Spinal cord (tissue), 9 donors: ENCODE measurements at regions not wholly inside any gene's neighbourhood (a gene's known extent, or its start where the extent isn't known, plus 50 kb on each side); places are given as distances from the start of the nearest gene placed in this dataset.

Experiments used
- DNase-seq, 6 donors: peaks; one replicate each; pipeline versions ENCODE4 v3.0.0 to v3.0.0-alpha.2; 2013 to 2015; ENCODE audit warnings: low spot score in 6 of 6, low read depth in 4 of 6
- H3K27ac ChIP-seq: one replicate; pipeline ENCODE4 v1.5.1; 2013; ENCODE audit warnings: low read depth, low read length, control low read depth
- H3K27me3 ChIP-seq: one replicate; pipeline ENCODE4 v1.6.1; 2013; ENCODE audit warnings: low read length; ENCODE audit not compliant: control insufficient read depth, insufficient read depth
- H3K36me3 ChIP-seq: one replicate; pipeline ENCODE4 v1.6.1; 2013; ENCODE audit warnings: low read length; ENCODE audit not compliant: control insufficient read depth, insufficient read depth
- H3K4me1 ChIP-seq: one replicate; pipeline ENCODE4 v1.6.1; 2013; ENCODE audit warnings: low read length; ENCODE audit not compliant: control insufficient read depth, insufficient read depth
- H3K4me3 ChIP-seq: one replicate; pipeline ENCODE4 v1.5.1; 2013; ENCODE audit warnings: low read depth, low read length, control low read depth
- H3K9me3 ChIP-seq: one replicate; pipeline ENCODE4 v1.6.1; 2013; ENCODE audit warnings: low read length; ENCODE audit not compliant: control insufficient read depth, insufficient read depth
- WGBS: methylation state at CpG from one replicate; pipeline ENCODE4 v1.1.5; 2013; ENCODE audit warnings: missing lambda C conversion rate; ENCODE audit not compliant: insufficient coverage; 5-methylcytosine and 5-hydroxymethylcytosine counted together
- donor health status: healthy.

DNA sequence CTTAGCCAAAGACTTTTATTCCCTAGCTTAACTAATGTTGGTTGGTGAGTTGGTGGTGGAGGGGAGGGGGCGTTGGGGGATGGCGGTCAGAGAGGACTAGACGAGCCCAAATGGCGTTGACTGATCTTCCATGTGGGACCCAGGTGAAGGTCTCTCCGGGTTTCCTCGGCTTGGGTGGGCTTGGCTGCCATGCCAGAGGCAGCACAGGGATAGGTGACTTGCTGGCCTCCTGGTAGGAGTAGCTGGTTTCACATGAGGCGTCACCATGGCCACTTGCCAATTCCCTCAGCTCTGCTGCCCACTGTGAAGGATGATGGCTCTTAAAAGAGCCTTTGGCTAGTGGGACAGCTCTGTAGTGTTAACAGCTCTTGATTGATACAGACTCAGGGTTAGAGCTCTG is 1337.0 kb upstream of the FAM98A start:
- 93% methylated on average over 7 of the region's 7 CpGs for WGBS
- no peaks in the 10 kb centered on the region for H3K27me3 ChIP-seq
- H3K9me3 ChIP-seq: no peaks in the 10 kb centered on the region

DNA sequence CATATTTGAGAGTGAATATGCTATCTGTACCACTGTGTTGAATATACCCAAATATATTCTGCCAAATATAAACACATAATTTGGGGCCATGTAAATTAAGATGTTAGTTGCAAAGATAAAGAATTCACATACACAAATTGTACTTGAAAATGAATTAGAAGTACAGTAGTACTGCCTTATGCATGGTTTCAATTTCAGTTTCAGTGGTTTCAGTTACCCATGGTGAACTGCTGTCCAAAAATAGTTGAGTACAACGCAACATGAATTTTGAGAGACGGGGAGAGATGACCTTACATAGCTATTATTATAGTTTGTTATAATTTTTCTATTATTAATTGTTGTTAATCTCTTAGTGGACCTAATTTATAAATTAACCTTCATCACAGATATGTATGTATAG is 1313.0 kb upstream of the FAM98A start:
- DNase-seq: no peak
- Histone ChIP-seq H3K27ac (no peak overlapping the region), H3K4me1 (no peaks in the 10 kb centered on the region), H3K4me3 (no peak overlapping the region), H3K36me3 (no peaks in the 10 kb centered on the region), H3K27me3 (no peaks in the 10 kb centered on the region), H3K9me3 (no peaks in the 10 kb centered on the region)
- no CpG with 5 or more reads among the region's 2 CpGs for WGBS

More for the DNA sequence above, 1337.0 kb upstream of the FAM98A start:
- no peak overlapping the region for H3K27ac ChIP-seq
- H3K4me3 ChIP-seq: no peak overlapping the region
- DNase-seq: no peak
- H3K4me1 ChIP-seq: no peaks in the 10 kb centered on the region
- no peaks in the 10 kb centered on the region for H3K36me3 ChIP-seq

DNA sequence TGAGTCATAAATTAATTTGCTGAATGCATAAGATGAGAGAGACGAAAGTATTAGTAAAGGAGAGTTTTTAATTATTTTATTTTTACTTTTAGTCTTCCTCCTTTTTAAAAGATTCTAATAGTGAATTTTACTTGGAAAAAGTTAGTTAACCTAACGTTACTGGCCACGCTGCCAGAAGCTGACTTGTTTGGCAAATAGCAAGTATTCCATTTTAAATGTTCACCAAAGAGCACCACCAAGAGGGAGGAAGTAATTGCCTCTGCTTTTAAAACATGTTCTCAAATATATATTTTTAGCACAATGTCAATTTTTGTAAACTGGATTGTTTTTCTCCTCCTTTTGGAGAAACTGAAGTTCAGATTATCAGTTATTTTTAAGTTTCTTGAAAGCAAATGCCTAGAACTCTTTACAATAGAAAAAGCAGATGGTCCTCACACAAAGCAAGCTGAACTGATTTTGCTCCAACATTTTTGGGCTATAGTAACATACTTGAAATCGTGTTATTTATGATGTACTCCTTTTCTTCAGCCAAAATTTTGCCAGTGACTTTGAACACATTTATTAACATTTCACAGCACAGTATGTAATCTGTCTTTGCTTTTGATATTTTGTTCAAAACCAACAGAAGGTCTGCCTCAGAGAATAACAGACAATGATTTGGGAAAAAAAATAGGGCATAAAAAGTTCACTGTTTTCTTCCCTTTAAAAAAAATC is 1311.0 kb upstream of the FAM98A start:
- no peak overlapping the region for H3K27ac ChIP-seq
- WGBS: no CpG with 5 or more reads among the region's 4 CpGs
- H3K4me3 ChIP-seq: no peak overlapping the region
- H3K4me1 ChIP-seq: no peaks in the 10 kb centered on the region
- DNase-seq: peak in 1 of 6 donors; percentile 64
- no peaks in the 10 kb centered on the region for H3K9me3 ChIP-seq
- H3K27me3 ChIP-seq: no peaks in the 10 kb centered on the region
- no peaks in the 10 kb centered on the region for H3K36me3 ChIP-seq

DNA sequence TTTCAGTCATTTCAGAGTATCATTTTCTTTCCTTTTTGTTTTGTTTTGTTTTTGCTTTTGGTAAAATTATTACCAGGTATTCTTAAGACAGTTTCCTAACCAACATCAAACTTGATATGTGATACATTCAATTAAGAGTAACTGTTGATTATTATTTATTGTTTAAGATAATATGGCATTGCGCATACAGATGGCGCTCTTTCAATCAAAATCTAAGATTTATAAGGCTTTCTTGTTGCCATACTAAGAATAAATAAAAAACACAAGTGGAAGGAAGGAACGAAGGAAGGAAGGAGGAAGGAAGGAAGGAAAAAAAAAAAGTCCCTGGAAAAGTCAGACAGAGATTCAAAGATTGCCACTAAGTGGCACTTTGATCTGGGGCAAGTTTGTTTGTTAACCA is 1308.7 kb upstream of the FAM98A start:
- H3K36me3 ChIP-seq: no peaks in the 10 kb centered on the region
- H3K27ac ChIP-seq: no peak overlapping the region
- no peaks in the 10 kb centered on the region for H3K9me3 ChIP-seq
- no CpG with 5 or more reads among the region's 3 CpGs for WGBS
- H3K27me3 ChIP-seq: no peaks in the 10 kb centered on the region
- no peaks in the 10 kb centered on the region for H3K4me1 ChIP-seq
- DNase-seq: no peak
- H3K4me3 ChIP-seq: no peak overlapping the region

DNA sequence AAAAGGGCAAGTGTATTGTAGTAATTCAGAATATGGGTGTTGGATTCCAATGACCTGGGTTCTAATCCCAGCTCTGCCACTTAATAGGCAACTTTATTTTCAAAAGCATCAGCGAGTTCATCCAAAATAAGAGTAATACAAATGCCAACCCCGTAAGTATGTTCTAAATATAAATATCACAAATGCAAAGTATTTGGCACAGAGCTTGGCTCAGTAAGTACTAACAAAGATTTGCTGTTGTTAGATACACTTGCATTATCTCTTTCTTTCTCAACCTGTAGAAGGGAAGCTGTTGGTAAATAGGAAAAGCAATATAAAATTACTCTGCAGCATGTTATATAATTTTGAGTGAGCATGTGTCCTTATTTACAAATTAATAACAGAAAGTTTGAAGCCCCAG is 1302.6 kb upstream of the FAM98A start:
- Histone ChIP-seq H3K4me3 (no peak overlapping the region), H3K36me3 (no peaks in the 10 kb centered on the region), H3K27ac (no peak overlapping the region), H3K4me1 (no peaks in the 10 kb centered on the region), H3K27me3 (no peaks in the 10 kb centered on the region), H3K9me3 (no peaks in the 10 kb centered on the region)
- WGBS: no CpG with 5 or more reads among the region's 2 CpGs
- no peak for DNase-seq

DNA sequence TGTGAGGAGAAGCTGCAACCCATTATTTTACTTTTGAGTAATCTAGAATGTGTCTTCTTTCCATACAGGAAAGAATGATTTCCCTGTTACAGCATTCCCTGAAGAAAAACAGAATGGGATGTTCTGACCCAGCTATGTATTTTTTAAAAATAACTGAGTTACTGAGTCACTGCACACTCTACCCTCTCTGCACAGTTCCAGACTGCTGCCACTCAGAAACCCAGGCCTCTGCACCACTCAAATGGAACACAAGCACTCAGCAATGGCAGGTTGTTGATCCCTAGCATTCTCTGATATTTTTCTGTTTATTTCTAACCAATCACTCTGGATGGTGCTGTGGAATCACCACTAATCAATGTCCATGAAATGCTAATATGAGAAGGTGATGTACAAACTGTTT is 1300.0 kb upstream of the FAM98A start:
- Histone ChIP-seq H3K36me3 (no peaks in the 10 kb centered on the region), H3K27me3 (no peaks in the 10 kb centered on the region), H3K4me3 (no peak overlapping the region), H3K27ac (no peak overlapping the region), H3K9me3 (no peaks in the 10 kb centered on the region), H3K4me1 (no peaks in the 10 kb centered on the region)
- DNase-seq: no peak

DNA sequence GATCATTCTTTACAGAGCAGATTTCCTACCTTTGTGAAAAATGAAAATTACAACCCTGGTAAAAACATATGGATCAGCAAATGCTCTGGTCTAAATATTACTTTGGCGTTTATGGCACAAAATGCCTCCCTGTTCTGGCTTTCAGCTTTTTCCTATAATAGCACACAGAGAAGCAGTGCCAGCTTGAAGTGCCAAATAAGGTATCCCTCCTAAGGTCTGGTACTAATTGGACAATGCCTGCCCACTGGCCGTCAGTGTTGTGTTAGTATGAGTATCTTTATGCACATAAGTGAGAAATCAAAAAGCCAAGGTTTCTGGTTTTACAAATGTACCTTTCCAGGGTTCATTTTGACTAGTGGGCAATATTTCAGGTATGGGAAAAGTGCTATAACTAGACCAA is 1293.7 kb upstream of the FAM98A start:
- 60% methylated on average over 2 of the region's 2 CpGs for WGBS
- no peak overlapping the region for H3K27ac ChIP-seq
- DNase-seq: peak in 2 of 6 donors; percentile 31 to 38
- no peaks in the 10 kb centered on the region for H3K9me3 ChIP-seq
- H3K27me3 ChIP-seq: no peaks in the 10 kb centered on the region
- no peak overlapping the region for H3K4me3 ChIP-seq
- H3K36me3 ChIP-seq: no peaks in the 10 kb centered on the region
- H3K4me1 ChIP-seq: no peaks in the 10 kb centered on the region

DNA sequence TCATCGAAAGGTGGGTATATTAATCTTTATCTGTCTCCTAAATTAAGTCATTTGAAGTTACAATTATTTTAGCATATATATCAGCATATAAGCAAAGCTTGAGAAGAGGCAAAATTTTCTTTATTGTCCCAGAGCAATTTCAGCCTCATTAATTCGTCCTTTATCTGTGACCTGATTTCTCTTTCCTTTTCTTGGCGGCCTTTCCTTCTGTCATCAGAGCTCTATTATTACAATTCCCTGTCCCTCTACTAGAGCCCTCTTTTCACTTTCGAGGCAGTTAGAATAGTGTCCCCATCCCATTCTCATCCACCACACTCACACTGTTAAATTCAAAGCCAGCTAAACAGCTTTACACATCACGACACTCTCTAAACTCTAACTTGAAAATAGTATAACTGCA is 1293.2 kb upstream of the FAM98A start:
- Histone ChIP-seq H3K27me3 (no peaks in the 10 kb centered on the region), H3K4me1 (no peaks in the 10 kb centered on the region), H3K27ac (no peak overlapping the region), H3K36me3 (no peaks in the 10 kb centered on the region), H3K9me3 (no peaks in the 10 kb centered on the region), H3K4me3 (no peak overlapping the region)
- 36% methylated on average over 3 of the region's 5 CpGs for WGBS
- peak in 1 of 6 donors; percentile 47 for DNase-seq

DNA sequence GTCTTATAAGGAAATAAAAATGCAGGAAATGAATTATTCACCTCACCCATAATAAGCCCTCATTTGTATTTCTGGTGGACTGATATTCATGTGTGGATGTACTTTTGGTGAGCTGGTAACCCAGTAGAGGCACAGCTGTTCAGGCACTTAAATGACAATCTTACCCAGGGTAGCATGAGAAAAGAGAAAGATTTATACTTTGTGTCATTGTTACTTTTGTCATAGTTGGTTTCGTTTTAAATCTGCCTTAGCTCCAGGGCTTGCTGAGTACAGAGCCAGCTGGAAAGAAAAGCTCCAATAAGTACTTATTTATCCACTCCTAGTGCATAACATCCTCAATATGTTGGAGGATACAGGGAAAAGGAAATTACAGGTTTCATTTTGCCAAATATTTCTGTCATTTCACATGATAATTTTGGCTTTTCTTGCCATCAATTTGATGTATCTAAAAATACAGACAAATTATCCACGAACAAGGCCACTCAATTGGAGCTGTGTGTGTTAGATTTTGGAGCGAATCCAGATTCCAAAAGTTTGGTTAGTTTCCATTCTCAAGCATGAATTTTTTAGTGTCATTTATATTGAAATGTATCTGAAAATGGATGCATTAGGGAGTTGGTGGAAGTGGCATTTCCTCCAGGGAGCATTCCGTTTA is 1276.1 kb upstream of the FAM98A start:
- H3K4me3 ChIP-seq: no peak overlapping the region
- DNase-seq: peak in 2 of 6 donors; percentile 66 to 83
- H3K27me3 ChIP-seq: no peaks in the 10 kb centered on the region
- no CpG with 5 or more reads among the region's 4 CpGs for WGBS
- no peaks in the 10 kb centered on the region for H3K4me1 ChIP-seq
- no peaks in the 10 kb centered on the region for H3K36me3 ChIP-seq
- no peaks in the 10 kb centered on the region for H3K9me3 ChIP-seq
- no peak overlapping the region for H3K27ac ChIP-seq

DNA sequence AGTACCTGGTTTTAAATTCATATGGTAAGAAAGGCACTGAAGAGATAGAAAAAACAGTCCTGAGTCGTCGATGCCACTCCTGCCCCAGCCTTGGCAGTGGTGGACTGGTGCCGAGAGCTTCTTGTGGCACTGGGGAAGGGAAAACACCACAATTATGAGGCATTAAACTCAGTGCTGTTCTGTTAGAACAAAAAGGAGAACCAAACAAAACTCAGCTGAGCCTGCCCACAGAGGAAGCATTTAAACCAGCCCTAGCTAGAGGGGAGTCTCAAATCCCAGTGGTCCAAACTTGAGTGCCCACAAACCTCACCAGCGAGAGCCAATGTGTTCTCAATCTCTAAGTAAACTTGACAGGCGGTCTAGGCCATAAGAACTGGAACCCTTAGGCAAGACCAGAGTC is 1254.5 kb upstream of the FAM98A start:
- Histone ChIP-seq H3K9me3 (peaks cover 12% of the 10 kb centered on the region), H3K27me3 (no peaks in the 10 kb centered on the region), H3K27ac (no peak overlapping the region), H3K36me3 (no peaks in the 10 kb centered on the region), H3K4me1 (no peaks in the 10 kb centered on the region), H3K4me3 (no peak overlapping the region)
- 84% methylated on average over 5 of the region's 5 CpGs for WGBS
- DNase-seq: no peak
